Fibroblast of lung (primary cell): ENCODE measurements at regions not wholly inside any gene's neighbourhood (a gene's known extent, or its start where the extent isn't known, plus 50 kb on each side); places are given as distances from the start of the nearest gene placed in this dataset.

ENCODE experiments used
- DNase-seq, 2 donors: peaks; one replicate each; pipeline versions ENCODE4 v3.0.0 to v3.0.0-alpha.2; 2010; ENCODE audit warnings: low read depth in 2 of 2
- H2AFZ ChIP-seq: 2 replicates; pipeline ENCODE4 v1.5.1; 2012; ENCODE audit warnings: low read length, control low read depth, inconsistent platforms
- H3K27ac ChIP-seq: 2 replicates; pipeline ENCODE4 v1.5.1; 2011; ENCODE audit warnings: low read length, control low read depth; ENCODE audit not compliant: insufficient read depth
- H3K27me3 ChIP-seq: 2 replicates; pipeline ENCODE4 v1.5.1; 2011; ENCODE audit warnings: mild to moderate bottlenecking, low read length; ENCODE audit not compliant: control insufficient read depth, insufficient read depth
- H3K36me3 ChIP-seq: 2 replicates; pipeline ENCODE4 v1.5.1; 2011; ENCODE audit warnings: low read length; ENCODE audit not compliant: control insufficient read depth, insufficient read depth
- H3K4me1 ChIP-seq: 2 replicates; pipeline ENCODE4 v1.5.1; 2011; ENCODE audit warnings: low read length; ENCODE audit not compliant: control insufficient read depth, insufficient read depth; ENCODE audit errors: extremely low read depth
- H3K4me2 ChIP-seq: 2 replicates; pipeline ENCODE4 v1.5.1; 2011; ENCODE audit warnings: low read length, control low read depth; ENCODE audit not compliant: insufficient read depth; ENCODE audit errors: extremely low read depth
- H3K4me3 ChIP-seq, 4 experiments: fragments of 200-600 bp in 1 of 4; sonication (generic) in 1 of 4; replicated peaks in 1 of 4; 2 replicates each; pipeline ENCODE4 v1.5.1; 2011 to 2016; ENCODE audit warnings: low read length in 4 of 4, low read depth in 3 of 4, mild to moderate bottlenecking in 3 of 4, control low read depth in 2 of 4, inconsistent platforms in 1 of 4, mixed read lengths in 1 of 4; ENCODE audit not compliant: insufficient read depth in 1 of 4; ENCODE audit errors: control extremely low read depth in 1 of 4
- H3K79me2 ChIP-seq: 2 replicates; pipeline ENCODE4 v1.5.1; 2012; ENCODE audit warnings: mild to moderate bottlenecking, low read length, inconsistent platforms; ENCODE audit not compliant: control insufficient read depth, insufficient read depth
- H3K9ac ChIP-seq: 2 replicates; pipeline ENCODE4 v1.5.1; 2011; ENCODE audit warnings: mild to moderate bottlenecking, low read length, control low read depth; ENCODE audit not compliant: insufficient read depth
- H3K9me3 ChIP-seq: 2 replicates; pipeline ENCODE4 v1.5.1; 2012; ENCODE audit warnings: low read depth, low read length; ENCODE audit not compliant: control insufficient read depth, insufficient read depth
- H4K20me1 ChIP-seq: 2 replicates; pipeline ENCODE4 v1.5.1; 2011; ENCODE audit warnings: low read length; ENCODE audit not compliant: control insufficient read depth, insufficient read depth; ENCODE audit errors: extremely low read depth
- EZH2 ChIP-seq: IDR thresholded peaks from 2 replicates; pipeline ENCODE4 v1.5.1; 2012; ENCODE audit warnings: low read length, control low read depth, mild to moderate bottlenecking; ENCODE audit errors: missing control alignments
- TF ChIP-seq, protein P1 (sequence below), 2 donors: IDR thresholded peaks in 1 of 2; conservative IDR thresholded peaks in 1 of 2; 1 replicate in 1 of 2; 2 replicates in 1 of 2; pipeline ENCODE4 v1.5.1; 2011 to 2012; ENCODE audit warnings: low read length in 2 of 2, control low read depth in 1 of 2, inconsistent platforms in 1 of 2, low read depth in 1 of 2, mild to moderate bottlenecking in 1 of 2

- Histone ChIP-seq H3K27me3 (peaks cover 10% of the 10 kb centered on the region), H3K4me1 (peaks cover 9% of the 10 kb centered on the region), H3K79me2 (no peaks in the 10 kb centered on the region), H3K4me3 (no peak overlapping the region), H4K20me1 (no peaks in the 10 kb centered on the region), H3K9ac (no peak overlapping the region), H3K27ac (no peak overlapping the region), H2AFZ (no peak overlapping the region), H3K4me2 (no peak overlapping the region), H3K36me3 (no peaks in the 10 kb centered on the region), H3K9me3 (no peaks in the 10 kb centered on the region)
- DNase-seq = no peak
- TF ChIP-seq EZH2 = no peak
- TF ChIP-seq, protein P1, sequence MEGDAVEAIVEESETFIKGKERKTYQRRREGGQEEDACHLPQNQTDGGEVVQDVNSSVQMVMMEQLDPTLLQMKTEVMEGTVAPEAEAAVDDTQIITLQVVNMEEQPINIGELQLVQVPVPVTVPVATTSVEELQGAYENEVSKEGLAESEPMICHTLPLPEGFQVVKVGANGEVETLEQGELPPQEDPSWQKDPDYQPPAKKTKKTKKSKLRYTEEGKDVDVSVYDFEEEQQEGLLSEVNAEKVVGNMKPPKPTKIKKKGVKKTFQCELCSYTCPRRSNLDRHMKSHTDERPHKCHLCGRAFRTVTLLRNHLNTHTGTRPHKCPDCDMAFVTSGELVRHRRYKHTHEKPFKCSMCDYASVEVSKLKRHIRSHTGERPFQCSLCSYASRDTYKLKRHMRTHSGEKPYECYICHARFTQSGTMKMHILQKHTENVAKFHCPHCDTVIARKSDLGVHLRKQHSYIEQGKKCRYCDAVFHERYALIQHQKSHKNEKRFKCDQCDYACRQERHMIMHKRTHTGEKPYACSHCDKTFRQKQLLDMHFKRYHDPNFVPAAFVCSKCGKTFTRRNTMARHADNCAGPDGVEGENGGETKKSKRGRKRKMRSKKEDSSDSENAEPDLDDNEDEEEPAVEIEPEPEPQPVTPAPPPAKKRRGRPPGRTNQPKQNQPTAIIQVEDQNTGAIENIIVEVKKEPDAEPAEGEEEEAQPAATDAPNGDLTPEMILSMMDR (conservative IDR thresholded peaks at IDR 0.05 in 1 of 2, IDR thresholded peaks at IDR 0.05 in 1 of 2; ENCODE audit: low read depth in 1 of 2, low read length in 2 of 2) = no peak
Observed at GRCh38 chr15:88711806-88712205, 73.0 kb downstream of the ISG20 start.

GRCh38 chr15:88714782-88715372, 76.1 kb downstream of the ISG20 start:
- Histone ChIP-seq H3K27me3 (peaks cover 13% of the 10 kb centered on the region), H3K4me1 (no peaks in the 10 kb centered on the region), H3K79me2 (no peaks in the 10 kb centered on the region), H3K36me3 (no peaks in the 10 kb centered on the region), H4K20me1 (no peaks in the 10 kb centered on the region), H3K4me3 (no peak overlapping the region), H3K27ac (no peak overlapping the region), H3K9ac (no peak overlapping the region), H3K4me2 (no peak overlapping the region), H3K9me3 (no peaks in the 10 kb centered on the region), H2AFZ (no peak overlapping the region)
- no peak for DNase-seq
- TF ChIP-seq EZH2 = no peak
- TF ChIP-seq, protein P1 (conservative IDR thresholded peaks at IDR 0.05 in 1 of 2, IDR thresholded peaks at IDR 0.05 in 1 of 2; ENCODE audit: low read depth in 1 of 2, low read length in 2 of 2) = no peak

DNA sequence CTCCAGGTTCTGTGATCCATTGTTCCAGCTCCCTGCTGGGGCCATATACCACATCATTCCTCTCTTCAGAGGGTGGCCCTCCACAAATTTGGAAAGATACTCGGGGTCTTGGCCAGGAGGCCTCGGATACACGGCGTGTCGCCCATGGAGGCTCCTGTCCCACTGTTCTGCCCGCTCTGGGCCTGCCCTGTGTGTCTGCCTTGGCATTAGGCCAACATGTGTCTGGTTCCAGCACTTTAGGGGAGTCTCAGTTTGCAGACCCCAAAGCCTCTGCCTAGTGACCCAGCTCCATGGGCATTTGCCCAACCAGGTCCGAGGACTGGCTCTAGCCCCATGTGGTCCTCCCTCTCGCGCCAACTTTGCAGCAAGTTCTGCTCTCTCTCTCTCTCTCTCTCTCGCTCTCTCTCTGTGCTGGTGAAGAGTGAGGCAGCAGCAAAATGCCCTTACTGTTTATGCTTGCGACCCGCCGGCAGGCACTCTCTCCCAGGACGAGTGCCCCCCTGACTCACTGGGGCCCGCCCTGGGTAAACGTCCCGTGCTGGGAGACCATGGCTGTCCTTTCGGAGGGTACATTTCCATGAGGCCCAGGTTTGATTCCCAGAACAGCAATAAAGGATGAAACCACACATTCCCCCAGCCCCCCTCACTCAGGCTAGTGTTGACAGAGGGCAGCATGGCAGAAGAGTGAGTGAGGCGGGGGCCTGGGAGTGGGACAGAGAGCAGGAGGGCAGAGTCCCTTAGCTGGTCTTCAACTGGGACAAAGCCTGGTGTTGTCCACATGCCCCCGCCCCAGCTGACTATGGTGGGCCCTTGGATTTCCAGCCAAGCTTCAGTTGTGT, 77.9 kb downstream of the ISG20 start:
- Histone ChIP-seq H3K4me1 (no peaks in the 10 kb centered on the region), H3K9ac (no peak overlapping the region), H3K36me3 (no peaks in the 10 kb centered on the region), H3K27me3 (peaks cover 13% of the 10 kb centered on the region), H3K79me2 (no peaks in the 10 kb centered on the region), H2AFZ (no peak overlapping the region), H3K4me3 (no peak overlapping the region), H3K4me2 (no peak overlapping the region), H3K27ac (no peak overlapping the region), H4K20me1 (no peaks in the 10 kb centered on the region), H3K9me3 (no peaks in the 10 kb centered on the region)
- TF ChIP-seq, protein P1 (conservative IDR thresholded peaks at IDR 0.05 in 1 of 2, IDR thresholded peaks at IDR 0.05 in 1 of 2; ENCODE audit: low read depth in 1 of 2, low read length in 2 of 2) = no peak
- no peak for TF ChIP-seq EZH2
- DNase-seq = no peak
